Glutamatergic neuron (in vitro differentiated cells): ENCODE measurements at regions not wholly inside any gene's neighbourhood (a gene's known extent, or its start where the extent isn't known, plus 50 kb on each side); places are given as distances from the start of the nearest gene placed in this dataset.

ENCODE experiments used
- DNase-seq: peaks from one replicate; pipeline ENCODE4 v3.0.0; 2022
- H3K27ac Mint-ChIP-seq: one replicate; pipeline ENCODE4 v1.8.0; 2020; ENCODE audit warnings: mild to moderate bottlenecking, mixed read lengths, inconsistent platforms; ENCODE audit not compliant: unreplicated experiment
- H3K27me3 Mint-ChIP-seq: one replicate; pipeline ENCODE4 v1.8.0; 2020; ENCODE audit warnings: mild to moderate bottlenecking, moderate library complexity, mixed read lengths, inconsistent platforms; ENCODE audit not compliant: unreplicated experiment
- H3K36me3 Mint-ChIP-seq: one replicate; pipeline ENCODE4 v1.8.0; 2020; ENCODE audit warnings: mild to moderate bottlenecking, mixed read lengths, inconsistent platforms; ENCODE audit not compliant: unreplicated experiment
- H3K4me1 Mint-ChIP-seq: one replicate; pipeline ENCODE4 v1.8.0; 2020; ENCODE audit warnings: mild to moderate bottlenecking, low read depth, mixed read lengths, inconsistent platforms; ENCODE audit not compliant: unreplicated experiment
- H3K4me3 Mint-ChIP-seq: one replicate; pipeline ENCODE4 v1.8.0; 2020; ENCODE audit warnings: mild to moderate bottlenecking, mixed read lengths, inconsistent platforms; ENCODE audit not compliant: unreplicated experiment
- H3K9me3 Mint-ChIP-seq: one replicate; pipeline ENCODE4 v1.8.0; 2020; ENCODE audit warnings: mild to moderate bottlenecking, moderate library complexity, mixed read lengths, inconsistent platforms; ENCODE audit not compliant: unreplicated experiment
- TF ChIP-seq, protein P1 (sequence below): fragments of 200-600 bp; sonication (generic); IDR thresholded peaks from one replicate; pipeline ENCODE4 v1.5.0; 2021; ENCODE audit not compliant: partially characterized antibody, unreplicated experiment

- no peaks in the 10 kb centered on the region for H3K4me1 Mint-ChIP-seq
- H3K27ac Mint-ChIP-seq, result no peak overlapping the region
- TF ChIP-seq, protein P1, sequence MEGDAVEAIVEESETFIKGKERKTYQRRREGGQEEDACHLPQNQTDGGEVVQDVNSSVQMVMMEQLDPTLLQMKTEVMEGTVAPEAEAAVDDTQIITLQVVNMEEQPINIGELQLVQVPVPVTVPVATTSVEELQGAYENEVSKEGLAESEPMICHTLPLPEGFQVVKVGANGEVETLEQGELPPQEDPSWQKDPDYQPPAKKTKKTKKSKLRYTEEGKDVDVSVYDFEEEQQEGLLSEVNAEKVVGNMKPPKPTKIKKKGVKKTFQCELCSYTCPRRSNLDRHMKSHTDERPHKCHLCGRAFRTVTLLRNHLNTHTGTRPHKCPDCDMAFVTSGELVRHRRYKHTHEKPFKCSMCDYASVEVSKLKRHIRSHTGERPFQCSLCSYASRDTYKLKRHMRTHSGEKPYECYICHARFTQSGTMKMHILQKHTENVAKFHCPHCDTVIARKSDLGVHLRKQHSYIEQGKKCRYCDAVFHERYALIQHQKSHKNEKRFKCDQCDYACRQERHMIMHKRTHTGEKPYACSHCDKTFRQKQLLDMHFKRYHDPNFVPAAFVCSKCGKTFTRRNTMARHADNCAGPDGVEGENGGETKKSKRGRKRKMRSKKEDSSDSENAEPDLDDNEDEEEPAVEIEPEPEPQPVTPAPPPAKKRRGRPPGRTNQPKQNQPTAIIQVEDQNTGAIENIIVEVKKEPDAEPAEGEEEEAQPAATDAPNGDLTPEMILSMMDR, result no peak
- H3K27me3 Mint-ChIP-seq, result no peaks in the 10 kb centered on the region
- H3K36me3 Mint-ChIP-seq, result no peaks in the 10 kb centered on the region
- no peaks in the 10 kb centered on the region for H3K9me3 Mint-ChIP-seq
- H3K4me3 Mint-ChIP-seq, result no peak overlapping the region
- no peak for DNase-seq
Measured at GRCh38 chr11:98771791-98772190, 249.0 kb upstream of the CNTN5 start.

DNA sequence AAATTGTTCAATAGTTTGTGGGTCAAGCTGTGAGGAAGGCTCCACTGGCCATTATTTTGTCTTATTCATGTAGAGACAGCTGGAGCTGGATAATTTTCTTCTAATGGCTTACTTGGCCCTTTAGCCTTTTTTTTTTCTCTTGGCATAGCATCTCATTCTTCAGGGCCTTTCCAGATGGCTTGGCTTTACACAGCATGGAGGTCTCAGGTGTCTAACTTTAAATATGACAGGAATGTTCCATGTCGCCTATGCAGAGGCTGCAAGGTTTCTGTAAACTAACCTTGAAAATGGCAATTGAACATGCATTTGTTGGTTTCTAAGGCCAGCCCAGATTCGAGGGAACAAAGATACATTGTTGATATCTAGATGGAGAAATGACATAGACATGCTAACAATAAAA, 247.9 kb upstream of the CNTN5 start:
- Mint-ChIP-seq H3K9me3 (no peaks in the 10 kb centered on the region), H3K27me3 (no peaks in the 10 kb centered on the region), H3K4me1 (no peaks in the 10 kb centered on the region), H3K36me3 (no peaks in the 10 kb centered on the region), H3K4me3 (no peak overlapping the region), H3K27ac (no peak overlapping the region)
- TF ChIP-seq, protein P1, result no peak
- DNase-seq, result no peak

GRCh38 chr11:98793276-98793675, 227.5 kb upstream of the CNTN5 start:
- H3K4me1 Mint-ChIP-seq, result no peaks in the 10 kb centered on the region
- H3K36me3 Mint-ChIP-seq, result no peaks in the 10 kb centered on the region
- H3K4me3 Mint-ChIP-seq, result no peak overlapping the region
- no peaks in the 10 kb centered on the region for H3K9me3 Mint-ChIP-seq
- H3K27ac Mint-ChIP-seq, result no peak overlapping the region
- TF ChIP-seq, protein P1, result no peak
- no peak for DNase-seq
- no peaks in the 10 kb centered on the region for H3K27me3 Mint-ChIP-seq

GRCh38 chr11:98798333-98798732, 222.4 kb upstream of the CNTN5 start:
- Mint-ChIP-seq H3K36me3 (no peaks in the 10 kb centered on the region), H3K4me3 (no peak overlapping the region), H3K4me1 (no peaks in the 10 kb centered on the region), H3K27me3 (peaks cover 2% of the 10 kb centered on the region), H3K27ac (no peak overlapping the region), H3K9me3 (no peaks in the 10 kb centered on the region)
- TF ChIP-seq, protein P1, result no peak
- DNase-seq, result no peak

DNA sequence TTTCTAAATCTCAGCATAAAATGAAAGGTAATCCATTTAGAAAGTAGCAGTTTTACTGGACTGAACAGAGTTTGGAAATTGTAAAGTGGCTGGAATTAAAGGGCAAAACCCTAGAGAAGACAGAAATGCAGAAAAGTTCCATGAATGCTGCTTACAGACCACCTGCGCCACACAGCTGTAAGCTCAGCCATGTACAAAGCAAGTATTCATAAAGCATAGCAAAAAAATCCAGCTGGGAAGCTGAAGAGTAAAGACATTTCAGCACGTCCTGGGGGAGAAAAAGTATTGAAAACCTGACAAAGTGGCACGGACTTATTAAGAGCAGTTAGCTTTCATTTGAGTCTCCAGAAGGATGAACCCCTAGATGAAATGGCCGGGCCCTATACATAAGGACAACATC, 220.1 kb upstream of the CNTN5 start:
- no peak overlapping the region for H3K27ac Mint-ChIP-seq
- no peak overlapping the region for H3K4me3 Mint-ChIP-seq
- H3K27me3 Mint-ChIP-seq, result peaks cover 2% of the 10 kb centered on the region
- H3K36me3 Mint-ChIP-seq, result no peaks in the 10 kb centered on the region
- DNase-seq, result no peak
- no peaks in the 10 kb centered on the region for H3K4me1 Mint-ChIP-seq
- no peaks in the 10 kb centered on the region for H3K9me3 Mint-ChIP-seq
- TF ChIP-seq, protein P1, result no peak
